GM21737 (cell line): ENCODE measurements at regions not wholly inside any gene's neighbourhood (a gene's known extent, or its start where the extent isn't known, plus 50 kb on each side); places are given as distances from the start of the nearest gene placed in this dataset.

Experiments used
- ATAC-seq: cut with Tn5 transposase; IDR thresholded peaks from one replicate; pipeline ENCODE4 v1.9.1; 2021; ENCODE audit warnings: mild to moderate bottlenecking, moderate library complexity; ENCODE audit not compliant: unreplicated experiment

- ATAC-seq: no peak
Observed at GRCh38 chr3:111244760-111245159, 173.1 kb downstream of the NECTIN3 start.

- ATAC-seq: no peak
Observed at GRCh38 chr3:111246967-111247760, 175.5 kb downstream of the NECTIN3 start.

- no peak for ATAC-seq
Observed at GRCh38 chr3:111248406-111248805, 176.8 kb downstream of the NECTIN3 start.

GRCh38 chr3:111249421-111249820 lies 177.8 kb downstream of the NECTIN3 start:
- no peak for ATAC-seq

- no peak for ATAC-seq
Observed at GRCh38 chr3:111252779-111253178, 181.2 kb downstream of the NECTIN3 start.

GRCh38 chr3:111253733-111254132 lies 182.1 kb downstream of the NECTIN3 start:
- no peak for ATAC-seq

GRCh38 chr3:111260878-111261277 lies 189.3 kb downstream of the NECTIN3 start:
- no peak for ATAC-seq

- ATAC-seq: no peak
Observed at GRCh38 chr3:111269777-111270176, 198.2 kb downstream of the NECTIN3 start.

- ATAC-seq: no peak
Observed at GRCh38 chr3:111277226-111277625, 205.6 kb downstream of the NECTIN3 start.

- no peak for ATAC-seq
Observed at GRCh38 chr3:111278959-111279358, 207.3 kb downstream of the NECTIN3 start.

GRCh38 chr3:111282024-111282423 lies 210.4 kb downstream of the NECTIN3 start:
- no peak for ATAC-seq

GRCh38 chr3:111283165-111283564 lies 211.5 kb downstream of the NECTIN3 start:
- ATAC-seq: no peak

- no peak for ATAC-seq
Observed at GRCh38 chr3:111284503-111285183, 213.0 kb downstream of the NECTIN3 start.

GRCh38 chr3:111285184-111285538 lies 213.5 kb downstream of the NECTIN3 start:
- ATAC-seq: no peak

GRCh38 chr3:111285694-111286093 lies 214.1 kb downstream of the NECTIN3 start:
- no peak for ATAC-seq

GRCh38 chr3:111286746-111287145 lies 215.1 kb downstream of the NECTIN3 start:
- no peak for ATAC-seq

- ATAC-seq: no peak
Observed at GRCh38 chr3:111292117-111292516, 220.5 kb downstream of the NECTIN3 start.

GRCh38 chr3:111299192-111299615 lies 227.6 kb downstream of the NECTIN3 start:
- ATAC-seq: no peak

- ATAC-seq: no peak
Observed at GRCh38 chr3:111301238-111301798, 229.7 kb downstream of the NECTIN3 start.

GRCh38 chr3:111302063-111302462 lies 230.4 kb downstream of the NECTIN3 start:
- no peak for ATAC-seq

GRCh38 chr3:111303760-111304159 lies 232.1 kb downstream of the NECTIN3 start:
- no peak for ATAC-seq

- no peak for ATAC-seq
Observed at GRCh38 chr3:111307676-111308075, 234.3 kb upstream of the CD96 start.
